ENCODE measurements at regions not wholly inside any gene's neighbourhood (a gene's known extent, or its start where the extent isn't known, plus 50 kb on each side); places are given as distances from the start of the nearest gene placed in this dataset.

- DNase-seq: no peak
Observed at GRCh38 chr9:17018540-17019196, 116.2 kb upstream of the CNTLN start.

GRCh38 chr9:17017931-17018491, 116.8 kb upstream of the CNTLN start:
- no peak for DNase-seq

GRCh38 chr9:17013891-17014290, 120.9 kb upstream of the CNTLN start:
- no peak for DNase-seq

- DNase-seq: no peak
Observed at GRCh38 chr9:17013010-17013409, 121.8 kb upstream of the CNTLN start.

GRCh38 chr9:17011880-17012279, 123.0 kb upstream of the CNTLN start:
- no peak for DNase-seq

- no peak for DNase-seq
Observed at GRCh38 chr9:17009071-17009470, 125.8 kb upstream of the CNTLN start.

- DNase-seq: peak; percentile 40
Observed at GRCh38 chr9:17005056-17005823, 129.6 kb upstream of the CNTLN start.

- no peak for DNase-seq
Observed at GRCh38 chr9:17004500-17004899, 130.3 kb upstream of the CNTLN start.

GRCh38 chr9:17003576-17004240, 131.1 kb upstream of the CNTLN start:
- DNase-seq: no peak

- no peak for DNase-seq
Observed at GRCh38 chr9:16996901-16997491, 126.5 kb upstream of the BNC2 start.

GRCh38 chr9:16992138-16992537, 121.7 kb upstream of the BNC2 start:
- DNase-seq: no peak

GRCh38 chr9:16987026-16987425, 116.6 kb upstream of the BNC2 start:
- no peak for DNase-seq

GRCh38 chr9:16986556-16986955, 116.1 kb upstream of the BNC2 start:
- DNase-seq: no peak

- DNase-seq: no peak
Observed at GRCh38 chr9:16985559-16986348, 115.3 kb upstream of the BNC2 start.

GRCh38 chr9:16982780-16983310, 112.4 kb upstream of the BNC2 start:
- no peak for DNase-seq

GRCh38 chr9:16976427-16976826, 106.0 kb upstream of the BNC2 start:
- DNase-seq: no peak

- DNase-seq: no peak
Observed at GRCh38 chr9:16974436-16974835, 104.0 kb upstream of the BNC2 start.

- no peak for DNase-seq
Observed at GRCh38 chr9:16970321-16970720, 99.9 kb upstream of the BNC2 start.

- DNase-seq: no peak
Observed at GRCh38 chr9:16964228-16964627, 93.8 kb upstream of the BNC2 start.

- DNase-seq: no peak
Observed at GRCh38 chr9:16960084-16960483, 89.6 kb upstream of the BNC2 start.

- DNase-seq: no peak
Observed at GRCh38 chr9:16959391-16959790, 88.9 kb upstream of the BNC2 start.

GRCh38 chr9:16954040-16954439, 83.6 kb upstream of the BNC2 start:
- DNase-seq: peak; percentile 2
